Globus pallidus (tissue), 1 donor: ENCODE measurements at regions not wholly inside any gene's neighbourhood (a gene's known extent, or its start where the extent isn't known, plus 50 kb on each side); places are given as distances from the start of the nearest gene placed in this dataset.
A peak's percentile ranks its signal among the peaks of the same experiment; 100 is the strongest.
"Not testable (repeated sequence)": the region's sequence is repeated elsewhere in the genome, so short reads cannot be mapped to it uniquely, and the experiment has no call there.

Experiments used
- DNase-seq: peaks from one replicate; pipeline ENCODE4 v3.0.0-alpha.2; 2015; ENCODE audit warnings: low spot score

DNA sequence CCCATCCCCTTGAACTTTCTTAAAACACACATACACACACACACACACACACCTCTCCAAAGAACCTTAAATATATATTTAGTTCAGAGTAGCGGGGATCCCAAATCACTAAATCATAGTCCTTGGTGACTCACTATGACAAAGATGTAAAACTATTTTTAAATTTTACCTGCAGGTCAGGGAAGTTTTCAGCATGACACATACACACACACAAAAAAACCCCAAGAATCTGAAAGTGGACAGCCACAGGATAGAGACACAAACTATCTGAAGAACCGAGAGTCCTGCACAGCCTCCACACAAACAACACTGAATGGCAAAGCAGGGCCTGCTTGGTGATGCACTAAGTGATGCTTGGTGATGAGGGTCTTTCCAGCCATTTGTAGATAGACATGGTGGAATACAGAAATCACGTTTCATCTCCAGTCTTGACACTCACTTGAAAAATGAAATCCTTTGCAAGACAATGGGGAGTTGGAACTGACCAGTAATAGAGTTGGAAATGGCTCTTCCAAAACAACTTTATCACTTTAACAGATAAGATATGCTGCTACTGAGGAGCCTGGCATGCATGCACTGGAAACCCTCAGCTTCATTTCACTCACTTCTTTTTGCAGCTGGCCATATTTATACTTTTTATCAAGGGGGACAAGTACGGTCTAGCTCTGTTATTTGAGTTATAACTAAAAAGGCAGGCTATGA, 307.3 kb downstream of the RAPGEF2 start:
- no peak for DNase-seq

DNA sequence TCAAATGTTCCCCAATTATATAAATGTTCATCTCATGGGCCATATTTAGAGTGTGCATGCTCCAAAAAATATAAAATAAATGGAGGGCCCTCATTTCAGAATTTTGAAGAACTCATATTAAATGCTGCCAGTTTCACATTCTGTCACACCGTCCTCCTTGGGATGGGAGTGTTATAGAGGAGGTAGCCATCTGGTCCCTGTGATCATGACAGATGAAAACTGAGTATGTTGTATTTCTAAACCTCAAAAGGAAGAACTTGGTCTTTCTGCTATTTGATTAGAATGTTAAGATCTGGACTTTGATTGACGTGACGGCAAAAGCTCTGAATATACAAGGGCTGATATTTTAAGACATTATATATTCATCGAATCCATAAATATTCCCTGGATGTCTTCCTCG, 308.0 kb downstream of the RAPGEF2 start:
- no peak for DNase-seq

DNA sequence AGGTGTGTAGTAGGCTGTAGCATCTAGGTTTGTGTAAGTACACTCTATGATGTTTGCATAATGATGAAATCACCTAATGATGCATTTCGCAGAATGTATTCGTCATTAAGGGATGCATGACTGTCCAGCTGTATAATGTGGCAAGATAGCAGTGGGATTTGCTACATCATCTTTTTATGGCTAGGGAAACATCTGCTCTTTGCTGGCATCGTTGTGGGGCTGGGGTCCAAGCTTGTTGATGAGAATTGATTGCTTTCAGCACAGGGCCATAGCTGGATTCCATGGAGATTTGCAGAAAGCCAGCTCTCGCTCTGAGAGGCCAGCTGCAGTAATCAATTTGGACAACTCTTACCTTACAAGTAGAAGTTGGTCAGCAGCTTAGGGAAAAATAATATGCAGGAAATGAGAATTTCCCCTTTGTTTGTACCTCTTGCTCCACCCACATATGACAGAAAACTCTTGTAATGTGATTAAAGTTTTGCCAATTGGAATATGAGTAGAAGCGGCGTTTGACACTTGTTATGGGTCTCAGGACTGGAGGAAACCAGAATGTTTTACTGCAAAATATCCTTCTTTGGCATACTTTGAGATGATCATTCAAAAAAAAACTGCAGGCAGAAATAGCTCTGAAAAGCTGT, 310.5 kb downstream of the RAPGEF2 start:
- DNase-seq = no peak

DNA sequence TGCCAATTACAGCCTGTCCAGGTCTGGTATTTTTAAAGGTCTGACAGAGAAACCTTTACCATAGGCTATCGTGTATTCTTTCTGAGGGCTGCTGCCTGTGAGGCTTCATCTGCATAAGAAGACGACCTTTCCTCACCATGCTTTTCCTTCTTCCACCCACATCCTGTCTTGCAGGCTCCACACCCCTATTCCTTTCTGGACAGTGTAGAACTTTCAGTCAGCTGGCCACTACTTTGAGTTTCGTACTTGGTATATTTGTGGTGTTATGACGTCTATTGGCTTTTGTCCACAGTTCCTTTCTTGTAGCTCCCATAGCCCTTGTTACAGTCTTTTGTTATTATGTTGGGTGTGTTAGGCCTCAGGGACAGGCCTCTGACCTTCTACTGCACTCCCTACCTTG, 311.4 kb downstream of the RAPGEF2 start:
- no peak for DNase-seq

DNA sequence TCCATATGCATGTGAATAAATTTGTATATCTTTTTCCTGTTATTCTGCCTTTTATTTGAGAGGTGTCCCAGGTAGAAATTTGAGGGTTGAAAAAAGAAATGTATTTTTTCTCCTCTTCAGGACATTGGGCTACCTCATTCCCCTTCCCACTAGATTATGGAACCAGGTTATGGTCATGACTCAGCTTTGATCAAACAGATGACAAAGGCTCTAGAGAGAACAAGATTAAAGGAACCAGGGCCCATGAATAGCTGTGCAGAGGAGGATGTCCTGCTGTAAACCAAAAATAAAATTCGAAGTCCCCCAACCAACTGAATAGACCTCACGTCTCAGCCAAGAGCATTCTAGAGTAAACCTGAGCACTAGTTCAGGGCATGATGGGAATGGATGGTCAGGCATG, 313.2 kb downstream of the RAPGEF2 start:
- DNase-seq = no peak

DNA sequence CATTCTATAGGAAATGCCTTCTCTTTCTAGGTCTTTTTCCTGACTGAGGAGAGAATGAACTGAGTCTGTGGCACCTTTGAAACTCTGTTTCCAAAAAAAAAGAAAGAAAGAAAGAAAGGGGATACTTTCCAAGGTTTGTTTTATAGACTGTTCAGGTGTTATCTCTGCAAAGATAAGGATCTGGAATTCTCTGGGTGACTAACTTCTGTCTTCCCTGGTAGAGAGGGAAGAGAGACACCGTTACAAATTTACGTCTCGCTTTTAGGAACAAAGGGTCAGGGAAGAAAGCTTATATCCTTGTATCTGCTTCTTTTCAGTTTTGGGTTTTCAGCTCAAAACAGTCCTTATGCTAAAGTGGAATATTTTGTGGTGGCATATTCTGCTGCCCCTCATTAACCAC, 314.1 kb downstream of the RAPGEF2 start:
- no peak for DNase-seq

DNA sequence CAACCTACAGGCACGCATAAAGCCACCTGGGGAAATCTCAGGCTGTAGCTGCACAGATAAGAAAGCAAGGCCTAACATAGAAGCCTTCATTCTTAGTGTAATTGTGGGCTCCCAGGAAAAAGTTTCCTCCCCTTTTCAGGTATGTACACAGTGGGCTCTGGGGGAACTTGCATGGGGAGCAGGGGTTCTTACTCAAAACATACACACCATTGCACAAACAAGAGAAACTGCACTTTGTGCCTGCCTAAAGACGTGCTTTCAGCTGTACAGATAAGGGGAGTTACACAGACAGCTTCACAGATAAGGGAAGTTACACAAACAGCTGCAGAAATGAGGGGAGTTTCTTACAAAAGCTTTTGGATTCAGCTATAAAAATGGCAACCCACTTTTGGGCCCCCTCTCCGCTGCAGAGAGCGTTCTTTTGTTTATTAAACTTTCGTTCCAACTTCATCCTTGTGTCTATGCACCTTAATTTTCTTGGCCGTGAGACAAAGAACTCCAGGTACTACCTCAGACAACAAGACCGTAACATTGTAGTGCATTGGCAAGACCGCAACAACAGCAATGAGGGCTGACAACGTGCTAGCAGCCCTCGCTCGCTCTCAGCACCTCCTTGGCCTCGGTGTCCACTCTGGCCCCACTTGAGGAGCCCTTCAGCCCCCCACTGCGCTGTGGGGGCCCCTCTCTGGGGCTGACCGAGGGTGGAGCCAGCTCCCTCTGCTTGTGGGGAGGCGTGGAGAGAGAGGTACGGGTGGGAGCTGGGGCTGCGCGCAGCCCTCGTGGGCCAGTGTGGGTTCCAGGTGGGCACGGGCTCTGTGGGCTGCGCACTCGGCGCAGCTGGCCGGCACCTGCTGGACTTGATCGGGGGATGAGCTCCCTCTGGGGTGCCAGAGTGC, 317.5 kb downstream of the RAPGEF2 start:
- DNase-seq = no peak

DNA sequence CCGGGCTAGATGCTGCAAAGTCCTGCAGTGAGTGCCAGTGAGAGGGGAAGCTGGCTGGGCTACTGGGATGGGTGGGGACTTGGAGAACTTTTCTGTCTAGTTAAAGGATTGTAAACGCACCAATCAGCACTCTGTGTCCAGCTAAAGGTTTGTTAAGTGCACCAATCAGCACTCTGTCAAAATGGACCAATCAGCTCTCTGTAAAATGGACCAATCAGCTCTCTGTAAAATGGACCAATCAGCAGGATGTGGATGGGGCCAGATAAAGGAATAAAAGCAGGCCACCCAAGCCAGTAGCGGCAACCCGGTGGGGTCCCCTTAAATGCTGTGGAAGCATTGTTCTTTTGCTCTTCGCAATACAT, 318.2 kb downstream of the RAPGEF2 start:
- not testable (repeated sequence) for DNase-seq

DNA sequence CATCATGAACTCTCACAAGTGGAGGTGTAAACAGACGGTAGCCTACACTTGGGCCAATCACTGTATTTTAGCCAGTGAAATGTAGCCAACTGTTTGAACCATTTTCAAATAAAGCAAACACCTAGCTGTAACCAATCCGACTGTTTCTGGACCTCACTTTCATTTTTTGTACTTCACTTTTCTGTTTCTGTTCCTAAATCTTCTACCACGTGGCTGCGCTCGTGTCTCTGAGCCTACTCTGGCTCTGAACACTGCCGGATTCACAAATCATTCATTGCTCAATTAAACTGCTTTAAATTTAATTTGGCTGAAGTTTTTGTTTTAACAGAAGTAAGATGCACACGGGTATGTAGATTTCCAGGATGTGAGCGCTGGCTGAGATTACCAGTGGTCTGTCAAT, 319.1 kb downstream of the RAPGEF2 start:
- DNase-seq = peak; percentile 18

DNA sequence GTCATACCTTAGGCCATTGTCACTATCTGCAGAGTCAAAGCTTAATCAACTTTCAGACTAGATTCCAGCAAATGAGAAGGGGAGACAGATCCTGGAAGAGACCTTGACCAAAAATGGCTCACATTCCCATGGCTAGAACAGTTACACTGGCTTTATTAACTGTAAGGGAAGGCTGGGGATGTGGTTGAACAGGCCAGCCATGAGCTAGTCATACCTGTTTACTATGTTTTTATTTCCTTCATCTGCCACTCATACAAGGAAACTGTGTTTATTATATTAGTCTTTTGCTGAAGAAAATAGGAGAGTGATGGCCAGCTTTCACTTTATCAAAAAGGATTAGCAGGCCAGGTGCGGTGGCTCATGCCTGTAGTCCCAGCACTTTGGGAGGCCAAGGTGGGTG, 319.7 kb downstream of the RAPGEF2 start:
- DNase-seq = no peak

DNA sequence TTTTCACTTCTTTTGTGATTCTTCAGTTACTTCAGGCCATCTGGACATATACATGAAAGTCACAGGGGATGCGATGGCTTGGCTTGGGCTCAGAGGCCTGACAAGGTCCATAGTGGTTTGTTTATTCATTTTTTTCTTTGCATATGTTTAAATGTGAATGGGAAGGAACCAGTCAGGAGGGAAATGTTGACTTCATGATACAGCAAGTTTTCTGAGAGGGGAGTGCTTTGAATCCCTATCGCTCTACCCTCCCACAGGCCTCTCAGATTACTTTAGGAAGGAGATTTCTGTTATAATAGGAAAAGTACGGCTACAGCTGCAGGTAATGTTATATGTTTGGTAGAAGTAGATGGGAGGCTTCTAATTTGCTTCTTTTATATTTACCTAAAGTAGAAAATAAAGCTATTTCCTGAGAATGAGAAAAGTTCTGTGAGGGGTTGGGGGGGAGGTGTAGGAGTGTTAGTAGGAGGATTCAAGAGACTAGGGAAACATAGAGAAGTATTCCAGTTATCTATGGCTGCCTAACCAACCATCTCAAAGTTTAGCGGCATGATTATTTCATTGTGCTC, 322.9 kb downstream of the RAPGEF2 start:
- no peak for DNase-seq

DNA sequence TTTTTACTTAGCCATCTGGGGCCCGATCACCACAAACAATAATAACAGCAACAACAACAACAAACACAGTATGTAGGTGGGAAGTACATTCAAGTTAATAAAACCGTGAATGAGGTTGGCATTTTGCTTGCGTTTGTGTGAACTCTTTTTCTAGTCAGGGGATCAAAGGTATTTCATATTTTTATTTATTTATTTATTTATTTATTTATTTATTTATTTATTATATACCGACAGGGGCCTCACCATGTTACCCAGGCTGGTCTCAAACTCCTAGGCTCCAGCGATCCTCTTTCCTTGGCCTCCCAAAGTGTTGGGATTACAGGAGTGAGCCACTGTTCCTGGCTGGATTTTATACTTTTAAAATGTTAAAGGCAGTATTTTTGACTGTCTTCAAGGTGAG, 325.4 kb downstream of the RAPGEF2 start:
- DNase-seq = no peak

DNA sequence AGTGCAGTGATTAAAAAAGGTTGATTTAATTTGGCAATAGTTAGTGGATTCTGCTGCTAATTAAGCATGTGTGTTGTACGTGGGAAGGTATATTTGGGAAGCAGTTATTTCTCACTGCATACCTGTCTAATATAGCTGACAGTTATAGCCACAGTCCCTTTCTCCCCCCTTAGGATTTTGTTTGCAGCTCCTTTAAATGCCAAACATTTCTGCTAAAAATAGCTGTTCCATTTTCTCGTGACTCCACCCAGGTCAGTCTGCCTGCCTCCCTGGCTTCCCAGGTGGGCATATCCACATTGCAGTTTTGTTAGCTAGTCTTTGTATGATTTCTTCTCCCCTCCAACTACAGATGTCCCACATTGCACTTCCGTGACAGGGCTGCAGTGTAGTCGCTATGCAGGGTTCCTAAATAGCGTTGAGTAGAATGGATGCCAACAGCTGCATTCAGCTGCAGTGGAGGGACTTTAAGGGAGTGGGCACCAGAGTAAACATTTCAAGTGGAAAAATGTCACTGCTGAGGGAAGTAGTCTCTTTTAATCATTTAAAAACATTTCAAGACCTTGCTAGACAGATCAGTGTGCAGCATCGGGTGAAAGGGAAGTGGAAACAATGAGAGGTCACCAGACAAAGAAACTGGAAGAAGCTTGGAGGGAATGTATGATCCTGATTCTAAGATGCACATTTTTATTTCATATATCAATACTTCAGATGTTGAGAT, 326.3 kb downstream of the RAPGEF2 start:
- DNase-seq = no peak

DNA sequence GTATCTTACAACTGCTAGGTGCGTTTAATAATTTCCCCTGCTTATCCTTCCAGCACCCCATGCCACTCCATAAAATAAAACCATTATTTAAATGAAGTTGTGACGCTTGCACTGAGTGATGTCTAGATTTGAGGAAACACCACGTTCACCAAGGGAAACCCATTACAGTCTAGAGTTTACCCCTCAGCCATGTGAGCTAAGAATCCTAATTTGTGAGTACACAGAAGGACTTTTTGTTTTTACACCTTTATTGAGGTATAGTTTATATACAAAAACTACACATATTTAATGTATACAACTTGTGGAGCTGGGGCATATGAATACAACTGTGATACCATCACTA, 326.8 kb downstream of the RAPGEF2 start:
- DNase-seq = no peak

DNA sequence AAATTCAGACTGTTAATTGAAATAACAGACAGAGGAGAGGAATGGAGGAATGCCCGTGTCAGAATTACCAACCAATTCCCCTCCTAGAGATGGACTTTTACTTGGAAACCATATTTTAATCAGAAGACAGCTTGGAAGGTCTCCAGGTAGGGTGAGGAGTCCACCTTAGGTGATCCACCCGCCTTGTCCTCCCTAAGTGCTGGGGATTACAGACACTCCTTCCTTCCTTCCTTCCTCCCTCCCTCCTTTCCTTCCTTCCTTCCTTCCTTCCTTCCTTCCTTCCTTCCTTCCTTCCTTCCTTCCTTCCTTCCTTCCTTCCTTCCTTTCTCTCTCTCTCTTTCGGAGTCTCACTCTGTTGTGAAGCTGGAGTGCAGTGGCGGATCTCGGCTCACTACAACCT, 328.0 kb downstream of the RAPGEF2 start:
- no peak for DNase-seq

DNA sequence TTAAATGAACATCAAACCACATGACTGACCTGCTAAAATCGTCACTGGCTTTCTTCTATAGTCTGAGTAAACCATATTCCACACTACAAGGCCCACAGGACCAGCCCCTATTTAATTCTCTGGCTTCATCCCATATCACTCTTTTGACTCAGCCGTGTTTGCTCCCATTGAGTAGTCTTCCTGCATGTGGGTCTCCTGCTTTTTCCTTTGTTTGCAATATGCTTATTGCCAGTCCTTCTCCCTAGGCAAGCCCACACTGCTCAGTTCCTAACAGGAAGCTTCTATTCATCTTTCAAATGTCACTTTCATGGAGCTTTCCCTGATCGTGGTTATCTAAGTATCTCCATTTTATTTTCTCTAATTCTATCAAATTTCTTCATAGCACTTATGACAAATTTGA, 329.6 kb downstream of the RAPGEF2 start:
- DNase-seq = no peak

DNA sequence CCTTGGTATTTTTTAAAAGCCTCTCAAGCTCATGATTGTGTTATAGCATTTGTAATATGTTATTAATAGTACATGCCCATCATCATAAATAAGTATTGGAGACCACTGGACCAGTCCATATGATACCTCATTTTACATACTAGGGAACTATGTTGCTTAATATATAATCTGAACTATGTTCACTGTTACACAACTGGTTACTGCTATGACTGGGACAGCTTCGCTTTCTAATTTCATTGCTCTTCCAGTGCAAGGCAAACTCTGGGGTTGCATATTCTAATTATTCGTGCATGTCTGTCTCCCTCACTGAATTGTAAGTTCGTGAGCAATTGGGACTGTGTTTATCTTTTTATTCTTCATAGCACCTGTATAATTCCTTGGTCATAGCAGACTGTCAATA, 330.5 kb downstream of the RAPGEF2 start:
- no peak for DNase-seq

DNA sequence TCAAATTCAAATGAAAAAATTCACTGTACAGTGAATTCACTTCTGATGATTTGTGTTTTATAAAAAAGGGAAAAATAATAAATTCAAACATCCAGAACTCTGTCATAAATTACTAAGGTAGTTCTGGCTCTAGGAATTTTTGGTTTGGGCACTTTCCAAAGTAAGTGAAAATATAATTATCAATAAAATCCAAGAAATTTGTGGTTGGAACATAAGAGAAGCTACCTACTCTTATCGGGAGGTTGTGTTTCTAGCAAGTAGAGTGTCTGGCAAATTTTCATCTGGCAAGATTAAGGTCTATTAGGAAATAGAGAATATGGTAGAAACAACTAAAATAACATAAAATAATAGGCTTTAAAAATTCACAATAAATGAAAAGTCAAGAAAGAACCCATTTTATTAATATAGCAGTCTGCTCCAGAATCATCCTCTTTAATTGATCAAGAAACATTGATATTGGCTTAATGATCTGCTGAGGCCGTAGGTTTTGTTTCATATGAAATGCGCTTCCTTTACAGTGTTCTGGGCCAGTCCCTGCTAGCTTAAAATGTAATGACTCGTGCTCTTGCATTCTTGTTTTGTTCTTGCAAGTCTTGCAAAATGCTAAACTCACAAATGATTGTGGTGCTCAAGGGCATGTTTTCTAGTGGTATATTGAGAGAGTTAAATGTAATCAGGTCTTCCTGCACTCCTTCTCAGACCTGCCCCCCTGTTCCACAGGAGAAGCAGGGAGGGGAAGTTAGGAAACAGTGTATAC, 331.4 kb downstream of the RAPGEF2 start:
- DNase-seq = no peak

DNA sequence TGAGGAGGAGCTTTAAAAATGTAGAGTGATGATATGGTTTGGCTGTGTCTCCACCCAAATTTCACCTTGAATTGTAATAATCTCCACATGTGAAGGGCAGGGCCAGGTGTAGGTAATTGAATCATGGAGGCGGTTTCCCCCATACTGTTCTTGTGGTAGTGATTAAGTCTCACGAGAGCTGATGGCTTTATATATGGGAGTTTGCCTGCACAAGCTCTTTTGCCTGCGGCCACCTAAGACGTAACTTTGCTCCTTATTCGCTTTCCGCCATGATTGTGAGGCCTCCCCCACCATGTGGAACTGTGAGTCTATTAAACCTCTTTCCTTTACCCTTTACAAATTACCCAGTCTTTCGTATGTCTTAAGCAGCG, 332.0 kb downstream of the RAPGEF2 start:
- no peak for DNase-seq

DNA sequence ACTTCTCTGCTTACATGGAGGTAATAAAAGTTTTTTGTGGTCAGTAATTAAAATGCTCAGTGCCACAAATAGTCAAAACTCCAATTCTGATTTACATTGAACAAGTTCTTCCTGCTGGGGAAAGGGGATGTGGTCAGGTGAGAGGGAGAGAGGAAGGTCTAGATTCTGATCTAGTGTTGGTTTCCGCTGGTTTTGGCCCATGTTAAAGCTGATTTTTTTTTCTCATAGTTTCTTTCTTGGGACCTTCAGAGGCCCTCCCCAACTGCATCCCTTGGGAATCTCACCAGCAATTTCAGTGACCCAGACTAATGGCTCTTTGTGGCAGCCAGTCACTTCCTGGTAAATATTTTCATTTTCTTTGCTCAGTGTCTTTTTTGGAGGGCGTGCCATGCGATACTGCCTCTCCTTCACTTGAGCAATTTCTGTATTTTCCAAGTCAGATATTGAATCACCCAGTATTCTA, 332.7 kb downstream of the RAPGEF2 start:
- DNase-seq = no peak

DNA sequence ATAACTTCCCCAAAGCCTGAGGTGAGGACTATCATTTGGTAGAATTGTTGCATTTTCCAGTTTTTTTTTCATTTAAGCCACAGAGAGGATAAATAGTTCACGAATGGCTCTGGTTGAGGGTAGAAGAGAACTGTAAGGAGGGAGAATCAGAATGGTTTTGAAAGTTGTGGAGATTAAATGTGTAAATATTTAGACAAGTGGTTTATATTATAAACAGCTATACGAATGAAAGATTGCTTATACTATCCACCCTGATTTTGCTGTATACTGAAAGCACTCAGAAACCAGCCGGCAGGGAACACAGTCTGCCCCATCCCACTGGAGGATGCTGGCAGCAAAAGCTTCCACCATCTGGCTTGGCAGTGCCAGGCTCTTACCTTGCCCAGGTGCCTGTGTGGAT, 341.1 kb downstream of the RAPGEF2 start:
- no peak for DNase-seq
